H1 (cell line): ENCODE measurements at regions not wholly inside any gene's neighbourhood (a gene's known extent, or its start where the extent isn't known, plus 50 kb on each side); places are given as distances from the start of the nearest gene placed in this dataset.

Experiments used
- POLR2AphosphoS5 ChIP-seq: IDR thresholded peaks from 2 replicates; pipeline ENCODE4 v1.6.1; 2011; ENCODE audit warnings: low read depth, low read length
- RBBP5 ChIP-seq: IDR thresholded peaks from 2 replicates; pipeline ENCODE4 v1.7.1; 2012; ENCODE audit warnings: low read depth, mild to moderate bottlenecking, inconsistent platforms, low read length, moderate library complexity, borderline replicate concordance
- TF ChIP-seq, protein P1 (sequence below), 3 experiments: IDR thresholded peaks; 1 replicate in 2 of 3; 2 replicates in 1 of 3; pipeline versions ENCODE4 v1.5.1 to v1.6.1; 2011; ENCODE audit warnings: low read length in 3 of 3, mild to moderate bottlenecking in 3 of 3, inconsistent platforms in 2 of 3, low read depth in 1 of 3, moderate library complexity in 1 of 3; ENCODE audit not compliant: insufficient read depth in 1 of 3; ENCODE audit errors: control extremely low read depth in 1 of 3
- TF ChIP-seq, protein P2 (sequence below): IDR thresholded peaks from 2 replicates; pipeline ENCODE4 v1.6.1; 2011; ENCODE audit warnings: low read depth, mild to moderate bottlenecking, low read length; ENCODE audit not compliant: insufficient read depth
- TF ChIP-seq, protein P3 (sequence below): IDR thresholded peaks from 2 replicates; pipeline ENCODE4 v1.6.1; 2012; ENCODE audit warnings: inconsistent platforms

DNA sequence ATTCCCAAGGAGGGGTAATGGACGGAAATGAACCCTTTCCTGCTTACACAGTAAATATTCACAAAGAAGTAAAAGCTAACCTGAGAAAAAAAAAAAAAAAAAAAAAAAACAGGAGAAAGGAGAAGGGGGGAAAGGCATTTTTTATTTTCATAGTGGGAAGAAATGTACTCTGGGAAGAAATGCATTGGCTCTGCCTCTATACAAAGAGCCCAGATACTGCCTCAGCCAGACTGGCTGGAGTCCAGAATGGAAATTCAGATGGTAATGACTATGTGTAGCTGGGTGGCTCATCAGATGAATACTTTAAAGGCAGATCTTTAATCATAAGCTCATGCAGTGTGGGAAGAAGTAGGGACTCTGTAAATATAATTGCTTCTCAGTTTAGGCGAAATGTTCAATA, 124.9 kb upstream of the ZNF608 start (continued):
- TF ChIP-seq, protein P1, sequence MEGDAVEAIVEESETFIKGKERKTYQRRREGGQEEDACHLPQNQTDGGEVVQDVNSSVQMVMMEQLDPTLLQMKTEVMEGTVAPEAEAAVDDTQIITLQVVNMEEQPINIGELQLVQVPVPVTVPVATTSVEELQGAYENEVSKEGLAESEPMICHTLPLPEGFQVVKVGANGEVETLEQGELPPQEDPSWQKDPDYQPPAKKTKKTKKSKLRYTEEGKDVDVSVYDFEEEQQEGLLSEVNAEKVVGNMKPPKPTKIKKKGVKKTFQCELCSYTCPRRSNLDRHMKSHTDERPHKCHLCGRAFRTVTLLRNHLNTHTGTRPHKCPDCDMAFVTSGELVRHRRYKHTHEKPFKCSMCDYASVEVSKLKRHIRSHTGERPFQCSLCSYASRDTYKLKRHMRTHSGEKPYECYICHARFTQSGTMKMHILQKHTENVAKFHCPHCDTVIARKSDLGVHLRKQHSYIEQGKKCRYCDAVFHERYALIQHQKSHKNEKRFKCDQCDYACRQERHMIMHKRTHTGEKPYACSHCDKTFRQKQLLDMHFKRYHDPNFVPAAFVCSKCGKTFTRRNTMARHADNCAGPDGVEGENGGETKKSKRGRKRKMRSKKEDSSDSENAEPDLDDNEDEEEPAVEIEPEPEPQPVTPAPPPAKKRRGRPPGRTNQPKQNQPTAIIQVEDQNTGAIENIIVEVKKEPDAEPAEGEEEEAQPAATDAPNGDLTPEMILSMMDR (IDR thresholded peaks at IDR 0.05; ENCODE audit: control extremely low read depth in 1 of 3, insufficient read depth in 1 of 3, low read depth in 1 of 3, low read length in 3 of 3): no peak
- TF ChIP-seq, protein P2, sequence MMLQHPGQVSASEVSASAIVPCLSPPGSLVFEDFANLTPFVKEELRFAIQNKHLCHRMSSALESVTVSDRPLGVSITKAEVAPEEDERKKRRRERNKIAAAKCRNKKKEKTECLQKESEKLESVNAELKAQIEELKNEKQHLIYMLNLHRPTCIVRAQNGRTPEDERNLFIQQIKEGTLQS: no peak
- TF ChIP-seq, protein P3, sequence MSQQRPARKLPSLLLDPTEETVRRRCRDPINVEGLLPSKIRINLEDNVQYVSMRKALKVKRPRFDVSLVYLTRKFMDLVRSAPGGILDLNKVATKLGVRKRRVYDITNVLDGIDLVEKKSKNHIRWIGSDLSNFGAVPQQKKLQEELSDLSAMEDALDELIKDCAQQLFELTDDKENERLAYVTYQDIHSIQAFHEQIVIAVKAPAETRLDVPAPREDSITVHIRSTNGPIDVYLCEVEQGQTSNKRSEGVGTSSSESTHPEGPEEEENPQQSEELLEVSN: no peak
- TF ChIP-seq POLR2AphosphoS5 (no peak), RBBP5 (no peak)
